Non-pigmented ciliary epithelial cell (primary cell): ENCODE measurements at regions not wholly inside any gene's neighbourhood (a gene's known extent, or its start where the extent isn't known, plus 50 kb on each side); places are given as distances from the start of the nearest gene placed in this dataset.
A peak's percentile ranks its signal among the peaks of the same experiment; 100 is the strongest.
"Not testable (repeated sequence)": the region's sequence is repeated elsewhere in the genome, so short reads cannot be mapped to it uniquely, and the experiment has no call there.

Experiments used
- DNase-seq: peaks from one replicate; pipeline ENCODE4 v3.0.0-alpha.2; 2010; ENCODE audit warnings: low read depth

- not testable (repeated sequence) for DNase-seq
Measured at GRCh38 chr1:149635290-149635899, 51.7 kb downstream of the PPIAL4C start.

- peak; percentile 84 for DNase-seq
Measured at GRCh38 chr1:149636286-149637122, 52.9 kb downstream of the PPIAL4C start.

- not testable (repeated sequence) for DNase-seq
Measured at GRCh38 chr1:149638481-149638880, 54.8 kb downstream of the PPIAL4C start.

- DNase-seq = not testable (repeated sequence)
Measured at GRCh38 chr1:149638901-149639658, 55.4 kb downstream of the PPIAL4C start.

GRCh38 chr1:149641179-149641578, 57.5 kb downstream of the PPIAL4C start:
- not testable (repeated sequence) for DNase-seq

- DNase-seq = not testable (repeated sequence)
Measured at GRCh38 chr1:149644818-149645217, 61.2 kb downstream of the PPIAL4C start.

GRCh38 chr1:149646360-149647017, 62.8 kb downstream of the PPIAL4C start:
- DNase-seq = not testable (repeated sequence)

- DNase-seq = not testable (repeated sequence)
Measured at GRCh38 chr1:149647018-149647373, 63.3 kb downstream of the PPIAL4C start.

- DNase-seq = not testable (repeated sequence)
Measured at GRCh38 chr1:149657750-149658149, 74.1 kb downstream of the PPIAL4C start.

GRCh38 chr1:149658175-149658574, 74.5 kb downstream of the PPIAL4C start:
- not testable (repeated sequence) for DNase-seq

GRCh38 chr1:149664624-149665023, 81.0 kb downstream of the PPIAL4C start:
- DNase-seq = not testable (repeated sequence)

GRCh38 chr1:149665033-149665432, 81.4 kb downstream of the PPIAL4C start:
- DNase-seq = not testable (repeated sequence)

- not testable (repeated sequence) for DNase-seq
Measured at GRCh38 chr1:149665528-149665927, 81.9 kb downstream of the PPIAL4C start.

GRCh38 chr1:149673231-149673909, 89.7 kb downstream of the PPIAL4C start:
- DNase-seq = not testable (repeated sequence)

- DNase-seq = not testable (repeated sequence)
Measured at GRCh38 chr1:149674921-149675320, 91.3 kb downstream of the PPIAL4C start.

GRCh38 chr1:149677359-149677758, 93.7 kb downstream of the PPIAL4C start:
- not testable (repeated sequence) for DNase-seq

- DNase-seq = not testable (repeated sequence)
Measured at GRCh38 chr1:149686593-149687238, 95.8 kb upstream of the FCGR1A start.

- not testable (repeated sequence) for DNase-seq
Measured at GRCh38 chr1:149691399-149691798, 91.1 kb upstream of the FCGR1A start.

GRCh38 chr1:149692804-149693539, 89.5 kb upstream of the FCGR1A start:
- DNase-seq = not testable (repeated sequence)

GRCh38 chr1:149695066-149695465, 87.4 kb upstream of the FCGR1A start:
- DNase-seq = not testable (repeated sequence)
